Small intestine (tissue), 7 donors: ENCODE measurements at regions not wholly inside any gene's neighbourhood (a gene's known extent, or its start where the extent isn't known, plus 50 kb on each side); places are given as distances from the start of the nearest gene placed in this dataset.
A peak's percentile ranks its signal among the peaks of the same experiment; 100 is the strongest.
"Not testable (repeated sequence)": the region's sequence is repeated elsewhere in the genome, so short reads cannot be mapped to it uniquely, and the experiment has no call there.

Source experiments
- DNase-seq, 2 donors: peaks; one replicate each; pipeline versions ENCODE4 v3.0.0 to v3.0.0-alpha.2; 2013
- FAIRE-seq: peaks from 2 replicates; lab custom pipeline; 2012; peaks lifted over from hg19 to GRCh38; lab: Jason Lieb, UNC
- H3K27ac ChIP-seq, 3 donors: one replicate each; pipeline ENCODE4 v1.5.1; 2013; ENCODE audit warnings: low read length in 2 of 3, mild to moderate bottlenecking in 2 of 3, control low read depth in 1 of 3, inconsistent platforms in 1 of 3, low read depth in 1 of 3, moderate library complexity in 1 of 3
- H3K27me3 ChIP-seq, 3 donors: one replicate each; pipeline ENCODE4 v1.6.1; 2013; ENCODE audit warnings: low read length in 3 of 3, inconsistent platforms in 1 of 3; ENCODE audit not compliant: control insufficient read depth in 3 of 3, insufficient read depth in 3 of 3
- H3K36me3 ChIP-seq, 3 donors: one replicate each; pipeline ENCODE4 v1.6.1; 2013; ENCODE audit warnings: low read length in 3 of 3, inconsistent platforms in 1 of 3, low read depth in 1 of 3, mild to moderate bottlenecking in 1 of 3, moderate library complexity in 1 of 3; ENCODE audit not compliant: control insufficient read depth in 3 of 3, insufficient read depth in 2 of 3
- H3K4me1 ChIP-seq, 3 donors: one replicate each; pipeline ENCODE4 v1.6.1; 2013; ENCODE audit warnings: low read length in 2 of 3, inconsistent platforms in 1 of 3, low read depth in 1 of 3, mild to moderate bottlenecking in 1 of 3, moderate library complexity in 1 of 3; ENCODE audit not compliant: control insufficient read depth in 3 of 3, insufficient read depth in 2 of 3
- H3K4me3 ChIP-seq, 3 donors: one replicate each; pipeline ENCODE4 v1.5.1; 2013; ENCODE audit warnings: low read length in 3 of 3, control low read depth in 1 of 3, inconsistent platforms in 1 of 3, low read depth in 1 of 3, mild to moderate bottlenecking in 1 of 3, moderate library complexity in 1 of 3
- H3K9me3 ChIP-seq, 2 donors: one replicate each; pipeline ENCODE4 v1.6.1; 2013; ENCODE audit warnings: low read depth in 1 of 2, low read length in 1 of 2; ENCODE audit not compliant: control insufficient read depth in 2 of 2, insufficient read depth in 1 of 2
- WGBS, 3 donors: extraction: QIAGEN DNeasy Blood & Tissue Kit; methylation state at CpG; one replicate each; pipeline ENCODE4 v1.1.7; 2013; 5-methylcytosine and 5-hydroxymethylcytosine counted together
- donor health status: healthy with polysubstance abuse.
- donor health status: control.
- donor health status: control.
- donor health status: Bipolar disorder and iron deficiency.
- donor health status: healthy.

- Histone ChIP-seq H3K36me3 (no peaks in the 10 kb centered on the region), H3K27ac (no peak overlapping the region), H3K4me3 (no peak overlapping the region), H3K9me3 (no peaks in the 10 kb centered on the region), H3K4me1 (no peaks in the 10 kb centered on the region), H3K27me3 (no peaks in the 10 kb centered on the region)
- FAIRE-seq (no peak), DNase-seq (no peak)
- WGBS, 3 donors = 70 to 89% (median 85%) methylated on average over 5 of the region's 5 CpGs
Measured at GRCh38 chr3:5348229-5348902, 160.9 kb downstream of the EDEM1 start.

GRCh38 chr3:5349343-5349742, 161.8 kb downstream of the EDEM1 start:
- H3K27ac ChIP-seq = no peak overlapping the region
- no peak for FAIRE-seq
- no peaks in the 10 kb centered on the region for H3K36me3 ChIP-seq
- no peaks in the 10 kb centered on the region for H3K9me3 ChIP-seq
- WGBS, 3 donors = 54 to 62% (median 57%) methylated on average over 2 of the region's 2 CpGs
- no peak overlapping the region for H3K4me3 ChIP-seq
- no peak for DNase-seq
- no peaks in the 10 kb centered on the region for H3K4me1 ChIP-seq
- no peaks in the 10 kb centered on the region for H3K27me3 ChIP-seq

GRCh38 chr3:5357089-5357488, 169.6 kb downstream of the EDEM1 start:
- Histone ChIP-seq H3K9me3 (no peaks in the 10 kb centered on the region), H3K36me3 (no peaks in the 10 kb centered on the region), H3K4me1 (no peaks in the 10 kb centered on the region), H3K27me3 (no peaks in the 10 kb centered on the region), H3K4me3 (no peak overlapping the region), H3K27ac (no peak overlapping the region)
- WGBS, 3 donors = 81 to 87% (median 85%) methylated on average over 1 of the region's 1 CpG
- no peak for FAIRE-seq
- DNase-seq = no peak

GRCh38 chr3:5358911-5359310, 171.4 kb downstream of the EDEM1 start:
- Histone ChIP-seq H3K36me3 (no peaks in the 10 kb centered on the region), H3K27me3 (no peaks in the 10 kb centered on the region), H3K9me3 (no peaks in the 10 kb centered on the region), H3K27ac (no peak overlapping the region), H3K4me3 (no peak overlapping the region), H3K4me1 (no peaks in the 10 kb centered on the region)
- FAIRE-seq (no peak), DNase-seq (no peak)
- WGBS, 3 donors = 88 to 98% (median 93%) methylated on average over 1 of the region's 1 CpG

- Histone ChIP-seq H3K4me1 (no peaks in the 10 kb centered on the region), H3K9me3 (peaks cover 0 to 1% of the 10 kb centered on the region in 2 donors), H3K27ac (no peak overlapping the region), H3K36me3 (no peaks in the 10 kb centered on the region), H3K4me3 (no peak overlapping the region), H3K27me3 (no peaks in the 10 kb centered on the region)
- DNase-seq (no peak), FAIRE-seq (no peak)
- 93 to 95% (median 93%) methylated on average over 3 of the region's 3 CpGs for WGBS, 3 donors
Measured at GRCh38 chr3:5360453-5360852, 172.9 kb downstream of the EDEM1 start.

- no peak for DNase-seq
- Histone ChIP-seq H3K9me3 (peaks cover 0 to 7% of the 10 kb centered on the region in 2 donors), H3K4me3 (no peak overlapping the region), H3K4me1 (no peaks in the 10 kb centered on the region), H3K27me3 (no peaks in the 10 kb centered on the region), H3K27ac (no peak overlapping the region), H3K36me3 (no peaks in the 10 kb centered on the region)
- FAIRE-seq = no peak
Measured at GRCh38 chr3:5366746-5367145, 179.2 kb downstream of the EDEM1 start.

- not testable (repeated sequence) for H3K36me3 ChIP-seq, H3K27ac ChIP-seq, H3K4me3 ChIP-seq, H3K9me3 ChIP-seq, FAIRE-seq, H3K4me1 ChIP-seq, H3K27me3 ChIP-seq, DNase-seq
- WGBS, 3 donors = 90 to 98% (median 92%) methylated on average over 2 of the region's 2 CpGs
Measured at GRCh38 chr3:5371555-5371954, 184.0 kb downstream of the EDEM1 start.

- no peaks in the 10 kb centered on the region for H3K36me3 ChIP-seq
- no peak overlapping the region for H3K27ac ChIP-seq
- FAIRE-seq = no peak
- no peak overlapping the region for H3K4me3 ChIP-seq
- no peaks in the 10 kb centered on the region for H3K9me3 ChIP-seq
- no peaks in the 10 kb centered on the region for H3K27me3 ChIP-seq
- no peaks in the 10 kb centered on the region for H3K4me1 ChIP-seq
- 16 to 54% (median 35%) methylated on average over 6 of the region's 6 CpGs for WGBS, 3 donors
- peak; percentile 37 to 55 for DNase-seq
Measured at GRCh38 chr3:5376761-5377160, 189.3 kb downstream of the EDEM1 start.

GRCh38 chr3:5379266-5379665, 191.8 kb downstream of the EDEM1 start:
- not testable (repeated sequence) for H3K9me3 ChIP-seq, FAIRE-seq, H3K36me3 ChIP-seq, H3K27me3 ChIP-seq, H3K4me1 ChIP-seq, DNase-seq, H3K27ac ChIP-seq, H3K4me3 ChIP-seq
- WGBS, 3 donors = 96 to 100% (median 98%) methylated on average over 3 of the region's 3 CpGs
